ENCODE measurements at regions not wholly inside any gene's neighbourhood (a gene's known extent, or its start where the extent isn't known, plus 50 kb on each side); places are given as distances from the start of the nearest gene placed in this dataset.
"Not testable (repeated sequence)": the region's sequence is repeated elsewhere in the genome, so short reads cannot be mapped to it uniquely, and the experiment has no call there.

- no peak for DNase-seq (ENCODE audit: low spot score)
Measured at GRCh38 chr11:100581318-100581717, 105.8 kb upstream of the ARHGAP42 start.

GRCh38 chr11:100584201-100584985 lies 102.7 kb upstream of the ARHGAP42 start:
- DNase-seq (ENCODE audit: low spot score), result no peak

GRCh38 chr11:100585728-100586127 lies 101.4 kb upstream of the ARHGAP42 start:
- DNase-seq (ENCODE audit: low spot score), result no peak

- DNase-seq (ENCODE audit: low spot score), result no peak
Measured at GRCh38 chr11:100586361-100587101, 100.6 kb upstream of the ARHGAP42 start.

GRCh38 chr11:100592619-100593260 lies 94.3 kb upstream of the ARHGAP42 start:
- DNase-seq (ENCODE audit: low spot score), result no peak

- DNase-seq (ENCODE audit: low spot score), result no peak
Measured at GRCh38 chr11:100593291-100593690, 93.8 kb upstream of the ARHGAP42 start.

GRCh38 chr11:100594320-100594719 lies 92.8 kb upstream of the ARHGAP42 start:
- DNase-seq (ENCODE audit: low spot score), result no peak

- DNase-seq (ENCODE audit: low spot score), result no peak
Measured at GRCh38 chr11:100600941-100601340, 86.1 kb upstream of the ARHGAP42 start.

- DNase-seq (ENCODE audit: low spot score), result no peak
Measured at GRCh38 chr11:100602716-100603115, 84.4 kb upstream of the ARHGAP42 start.

GRCh38 chr11:100607761-100608160 lies 79.3 kb upstream of the ARHGAP42 start:
- DNase-seq (ENCODE audit: low spot score), result not testable (repeated sequence)

GRCh38 chr11:100612766-100613165 lies 74.3 kb upstream of the ARHGAP42 start:
- DNase-seq (ENCODE audit: low spot score), result no peak

- no peak for DNase-seq (ENCODE audit: low spot score)
Measured at GRCh38 chr11:100618914-100619313, 68.2 kb upstream of the ARHGAP42 start.

- DNase-seq (ENCODE audit: low spot score), result no peak
Measured at GRCh38 chr11:100619484-100619883, 67.6 kb upstream of the ARHGAP42 start.

GRCh38 chr11:100622404-100622803 lies 64.7 kb upstream of the ARHGAP42 start:
- no peak for DNase-seq (ENCODE audit: low spot score)

GRCh38 chr11:100624346-100624745 lies 62.7 kb upstream of the ARHGAP42 start:
- DNase-seq (ENCODE audit: low spot score), result no peak

- DNase-seq (ENCODE audit: low spot score), result no peak
Measured at GRCh38 chr11:100625041-100625440, 62.0 kb upstream of the ARHGAP42 start.

- DNase-seq (ENCODE audit: low spot score), result no peak
Measured at GRCh38 chr11:100629671-100630070, 57.4 kb upstream of the ARHGAP42 start.

- DNase-seq (ENCODE audit: low spot score), result no peak
Measured at GRCh38 chr11:100630898-100631297, 56.2 kb upstream of the ARHGAP42 start.

GRCh38 chr11:100631316-100631715 lies 55.8 kb upstream of the ARHGAP42 start:
- DNase-seq (ENCODE audit: low spot score), result no peak

GRCh38 chr11:100632941-100633452 lies 54.1 kb upstream of the ARHGAP42 start:
- DNase-seq (ENCODE audit: low spot score), result peak; percentile 54

- no peak for DNase-seq (ENCODE audit: low spot score)
Measured at GRCh38 chr11:100635194-100635593, 51.9 kb upstream of the ARHGAP42 start.

GRCh38 chr11:100636536-100636935 lies 50.6 kb upstream of the ARHGAP42 start:
- no peak for DNase-seq (ENCODE audit: low spot score)

Data from ureter (tissue), 1 donor.